Activated CD4-positive, alpha-beta T cell treated with anti-CD3 and anti-CD28 coated beads for 24 hours (primary cell): ENCODE measurements at regions not wholly inside any gene's neighbourhood (a gene's known extent, or its start where the extent isn't known, plus 50 kb on each side); places are given as distances from the start of the nearest gene placed in this dataset.
A peak's percentile ranks its signal among the peaks of the same experiment; 100 is the strongest.

Experiments used
- DNase-seq, 2 donors: peaks; one replicate each; pipeline ENCODE4 v3.0.0-alpha.2; 2020; ENCODE audit warnings: low read depth in 2 of 2

- no peak for DNase-seq
Measured at GRCh38 chr14:51396222-51396815, 156.3 kb downstream of the TMX1 start.

GRCh38 chr14:51398898-51399297 lies 158.9 kb downstream of the TMX1 start:
- DNase-seq = no peak

GRCh38 chr14:51400139-51400538 lies 160.1 kb downstream of the TMX1 start:
- no peak for DNase-seq

DNA sequence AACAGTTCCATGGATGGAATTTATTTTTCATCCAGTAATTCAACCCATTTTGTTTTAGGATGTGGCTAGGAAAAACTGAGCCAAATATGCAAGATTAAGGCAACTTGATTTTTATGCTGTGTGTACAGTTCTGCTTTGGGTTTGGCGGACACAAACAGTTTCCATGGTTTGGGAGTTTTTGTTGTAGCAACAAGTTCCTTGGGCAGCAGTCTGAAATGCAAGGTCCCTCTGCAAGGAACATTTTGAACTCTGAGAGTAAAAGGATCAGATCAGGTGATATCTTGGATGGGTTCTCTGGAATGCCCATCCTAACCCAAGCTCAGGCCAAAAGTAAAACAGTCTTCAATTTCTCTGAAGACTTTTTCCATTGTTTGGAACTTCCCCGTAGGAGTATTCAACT lies 161.2 kb downstream of the TMX1 start:
- no peak for DNase-seq

GRCh38 chr14:51401756-51402155 lies 161.7 kb downstream of the TMX1 start:
- no peak for DNase-seq

- no peak for DNase-seq
Measured at GRCh38 chr14:51410897-51411296, 170.8 kb downstream of the TMX1 start.

- DNase-seq = peak; percentile 1 to 2
Measured at GRCh38 chr14:51419685-51420084, 179.6 kb downstream of the TMX1 start.

- DNase-seq = no peak
Measured at GRCh38 chr14:51422704-51423103, 182.7 kb downstream of the TMX1 start.

GRCh38 chr14:51424041-51424440 lies 184.0 kb downstream of the TMX1 start:
- no peak for DNase-seq

DNA sequence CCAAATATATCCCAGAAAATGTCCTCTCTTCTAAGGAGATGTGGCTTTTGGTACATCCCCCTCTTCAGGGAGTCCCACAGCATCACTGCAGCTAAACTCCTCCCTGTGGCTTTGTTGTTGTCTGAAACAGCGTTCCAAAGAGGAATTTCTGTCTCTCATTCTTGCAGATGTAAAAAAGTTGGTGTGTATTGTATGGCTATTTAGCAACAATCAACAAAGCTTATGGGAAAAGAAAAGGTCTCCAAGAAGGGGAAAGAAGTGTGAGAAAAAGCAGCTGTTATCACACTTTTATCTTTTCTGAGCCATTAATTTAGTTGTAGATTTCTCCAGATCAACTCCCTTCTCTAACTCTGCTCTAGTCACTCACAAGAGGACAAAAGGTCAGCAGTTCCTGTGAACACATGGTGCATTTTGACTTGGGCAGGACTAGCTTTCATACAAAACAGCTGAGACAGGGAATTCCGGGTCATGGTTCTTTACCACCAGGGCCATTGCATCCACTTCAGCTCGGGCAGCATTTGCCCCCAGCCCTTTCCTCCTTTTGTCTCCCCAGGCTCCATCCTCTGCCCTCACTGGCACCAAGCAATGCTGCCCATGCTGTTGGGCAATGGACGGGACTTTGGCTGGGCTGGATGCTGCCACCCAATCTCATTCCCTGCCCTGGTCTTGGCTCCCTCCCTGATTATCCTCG lies 184.7 kb downstream of the TMX1 start:
- DNase-seq = no peak

- no peak for DNase-seq
Measured at GRCh38 chr14:51428981-51429380, 188.9 kb downstream of the TMX1 start.

- no peak for DNase-seq
Measured at GRCh38 chr14:51430079-51430478, 190.0 kb downstream of the TMX1 start.

DNA sequence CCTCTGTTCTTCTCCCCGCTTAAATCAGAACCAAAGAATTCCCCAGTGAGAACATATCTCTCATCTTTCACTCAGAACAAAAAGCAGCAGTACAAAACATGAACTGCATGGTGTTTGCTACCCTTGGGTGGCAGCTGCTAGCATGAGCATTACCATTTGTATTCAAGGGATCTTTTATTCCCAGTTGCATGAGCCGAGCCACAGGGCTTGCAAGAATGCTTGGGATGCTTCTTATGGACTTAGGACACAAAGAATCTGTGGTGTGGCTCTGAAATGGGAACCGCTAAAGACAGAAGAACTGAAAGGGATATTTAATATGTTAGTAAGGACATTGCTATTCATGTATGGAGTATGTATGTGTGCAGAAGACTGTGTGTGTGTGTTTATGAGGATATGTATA lies 190.6 kb downstream of the TMX1 start:
- DNase-seq = no peak

GRCh38 chr14:51431033-51431709 lies 191.1 kb downstream of the TMX1 start:
- DNase-seq = no peak

GRCh38 chr14:51431741-51432140 lies 191.7 kb downstream of the TMX1 start:
- no peak for DNase-seq

GRCh38 chr14:51432302-51432948 lies 192.4 kb downstream of the TMX1 start:
- no peak for DNase-seq

GRCh38 chr14:51436630-51437029 lies 196.6 kb downstream of the TMX1 start:
- DNase-seq = no peak

- DNase-seq = no peak
Measured at GRCh38 chr14:51439896-51440295, 199.8 kb downstream of the TMX1 start.

- DNase-seq = no peak
Measured at GRCh38 chr14:51441001-51441400, 201.0 kb downstream of the TMX1 start.

GRCh38 chr14:51442513-51443175 lies 202.6 kb downstream of the TMX1 start:
- no peak for DNase-seq

DNA sequence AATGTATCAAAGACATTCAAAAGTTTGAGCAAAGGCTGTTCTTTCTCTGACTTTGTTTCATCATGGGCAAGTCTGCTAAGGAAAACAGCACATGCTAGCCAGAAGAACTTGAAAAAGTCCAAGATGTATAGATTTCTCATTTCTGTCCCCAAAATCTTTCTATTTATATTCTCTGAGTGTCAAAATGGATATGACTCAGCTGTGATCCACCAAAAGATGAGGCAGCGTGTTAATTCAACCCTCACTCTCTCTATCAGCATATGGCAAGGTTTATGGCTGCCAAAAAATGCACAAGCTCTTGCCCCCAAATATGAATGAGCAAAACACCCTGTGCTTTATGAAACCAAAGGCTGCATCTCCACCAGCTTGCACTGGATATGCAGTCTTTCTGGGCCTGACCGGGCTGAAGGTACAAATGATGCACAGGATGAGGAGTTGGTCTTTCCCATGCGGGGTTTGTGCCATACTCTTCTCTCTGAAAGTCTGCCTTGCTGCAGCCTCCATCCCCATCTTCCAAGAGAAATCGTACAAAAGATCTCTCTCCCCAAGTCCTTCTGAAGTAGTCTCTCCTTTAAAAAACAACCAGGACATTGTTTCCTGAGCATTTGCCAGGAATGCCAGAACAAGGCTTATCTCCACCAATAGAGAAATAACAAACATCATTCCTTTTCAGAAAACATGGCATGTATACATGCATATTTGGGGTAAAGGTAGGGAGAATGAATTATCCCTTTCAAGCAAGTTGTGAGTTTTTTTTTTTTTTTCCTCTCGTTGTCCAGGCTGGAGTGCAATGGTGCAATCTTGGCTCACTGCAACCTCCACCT lies 203.4 kb downstream of the TMX1 start:
- DNase-seq = no peak
